Fibroblast of lung (primary cell): ENCODE measurements at regions not wholly inside any gene's neighbourhood (a gene's known extent, or its start where the extent isn't known, plus 50 kb on each side); places are given as distances from the start of the nearest gene placed in this dataset.

Experiments used
- DNase-seq, 2 donors: peaks; one replicate each; pipeline versions ENCODE4 v3.0.0 to v3.0.0-alpha.2; 2010; ENCODE audit warnings: low read depth in 2 of 2
- H2AFZ ChIP-seq: 2 replicates; pipeline ENCODE4 v1.5.1; 2012; ENCODE audit warnings: low read length, control low read depth, inconsistent platforms
- H3K27ac ChIP-seq: 2 replicates; pipeline ENCODE4 v1.5.1; 2011; ENCODE audit warnings: low read length, control low read depth; ENCODE audit not compliant: insufficient read depth
- H3K27me3 ChIP-seq: 2 replicates; pipeline ENCODE4 v1.5.1; 2011; ENCODE audit warnings: mild to moderate bottlenecking, low read length; ENCODE audit not compliant: control insufficient read depth, insufficient read depth
- H3K36me3 ChIP-seq: 2 replicates; pipeline ENCODE4 v1.5.1; 2011; ENCODE audit warnings: low read length; ENCODE audit not compliant: control insufficient read depth, insufficient read depth
- H3K4me1 ChIP-seq: 2 replicates; pipeline ENCODE4 v1.5.1; 2011; ENCODE audit warnings: low read length; ENCODE audit not compliant: control insufficient read depth, insufficient read depth; ENCODE audit errors: extremely low read depth
- H3K4me2 ChIP-seq: 2 replicates; pipeline ENCODE4 v1.5.1; 2011; ENCODE audit warnings: low read length, control low read depth; ENCODE audit not compliant: insufficient read depth; ENCODE audit errors: extremely low read depth
- H3K4me3 ChIP-seq, 4 experiments: fragments of 200-600 bp in 1 of 4; sonication (generic) in 1 of 4; replicated peaks in 1 of 4; 2 replicates each; pipeline ENCODE4 v1.5.1; 2011 to 2016; ENCODE audit warnings: low read length in 4 of 4, low read depth in 3 of 4, mild to moderate bottlenecking in 3 of 4, control low read depth in 2 of 4, inconsistent platforms in 1 of 4, mixed read lengths in 1 of 4; ENCODE audit not compliant: insufficient read depth in 1 of 4; ENCODE audit errors: control extremely low read depth in 1 of 4
- H3K79me2 ChIP-seq: 2 replicates; pipeline ENCODE4 v1.5.1; 2012; ENCODE audit warnings: mild to moderate bottlenecking, low read length, inconsistent platforms; ENCODE audit not compliant: control insufficient read depth, insufficient read depth
- H3K9ac ChIP-seq: 2 replicates; pipeline ENCODE4 v1.5.1; 2011; ENCODE audit warnings: mild to moderate bottlenecking, low read length, control low read depth; ENCODE audit not compliant: insufficient read depth
- H3K9me3 ChIP-seq: 2 replicates; pipeline ENCODE4 v1.5.1; 2012; ENCODE audit warnings: low read depth, low read length; ENCODE audit not compliant: control insufficient read depth, insufficient read depth
- H4K20me1 ChIP-seq: 2 replicates; pipeline ENCODE4 v1.5.1; 2011; ENCODE audit warnings: low read length; ENCODE audit not compliant: control insufficient read depth, insufficient read depth; ENCODE audit errors: extremely low read depth
- CTCF ChIP-seq, 2 donors: IDR thresholded peaks in 1 of 2; conservative IDR thresholded peaks in 1 of 2; 1 replicate in 1 of 2; 2 replicates in 1 of 2; pipeline ENCODE4 v1.5.1; 2011 to 2012; ENCODE audit warnings: low read length in 2 of 2, control low read depth in 1 of 2, inconsistent platforms in 1 of 2, low read depth in 1 of 2, mild to moderate bottlenecking in 1 of 2
- EZH2 ChIP-seq: IDR thresholded peaks from 2 replicates; pipeline ENCODE4 v1.5.1; 2012; ENCODE audit warnings: low read length, control low read depth, mild to moderate bottlenecking; ENCODE audit errors: missing control alignments

- Histone ChIP-seq H3K9ac (no peak overlapping the region), H3K36me3 (no peaks in the 10 kb centered on the region), H3K4me3 (no peak overlapping the region), H3K79me2 (no peaks in the 10 kb centered on the region), H3K27me3 (no peaks in the 10 kb centered on the region), H3K27ac (no peak overlapping the region), H3K4me1 (no peaks in the 10 kb centered on the region), H2AFZ (no peak overlapping the region), H4K20me1 (no peaks in the 10 kb centered on the region), H3K4me2 (no peak overlapping the region), H3K9me3 (no peaks in the 10 kb centered on the region)
- no peak for DNase-seq
- no peak for TF ChIP-seq EZH2
- no peak for TF ChIP-seq CTCF (conservative IDR thresholded peaks at IDR 0.05 in 1 of 2, IDR thresholded peaks at IDR 0.05 in 1 of 2; ENCODE audit: low read depth in 1 of 2, low read length in 2 of 2)
Observed at GRCh38 chr2:19207452-19207851, 151.0 kb downstream of the OSR1 start.

GRCh38 chr2:19205983-19206533 lies 152.4 kb downstream of the OSR1 start:
- H3K27ac ChIP-seq = no peak overlapping the region
- no peaks in the 10 kb centered on the region for H3K79me2 ChIP-seq
- H3K4me3 ChIP-seq = no peak overlapping the region
- no peak for DNase-seq
- TF ChIP-seq EZH2 = no peak
- H3K4me1 ChIP-seq = no peaks in the 10 kb centered on the region
- no peaks in the 10 kb centered on the region for H4K20me1 ChIP-seq
- H3K36me3 ChIP-seq = no peaks in the 10 kb centered on the region
- no peak overlapping the region for H3K9ac ChIP-seq
- H3K27me3 ChIP-seq = no peaks in the 10 kb centered on the region
- H3K9me3 ChIP-seq = no peaks in the 10 kb centered on the region
- H3K4me2 ChIP-seq = no peak overlapping the region
- no peak overlapping the region for H2AFZ ChIP-seq

GRCh38 chr2:19203866-19204265 lies 154.6 kb downstream of the OSR1 start:
- no peaks in the 10 kb centered on the region for H3K36me3 ChIP-seq
- H3K27me3 ChIP-seq = no peaks in the 10 kb centered on the region
- TF ChIP-seq CTCF (conservative IDR thresholded peaks at IDR 0.05 in 1 of 2, IDR thresholded peaks at IDR 0.05 in 1 of 2; ENCODE audit: low read depth in 1 of 2, low read length in 2 of 2) = no peak
- TF ChIP-seq EZH2 = no peak
- no peaks in the 10 kb centered on the region for H4K20me1 ChIP-seq
- no peaks in the 10 kb centered on the region for H3K9me3 ChIP-seq
- H3K4me3 ChIP-seq = no peak overlapping the region
- H3K9ac ChIP-seq = no peak overlapping the region
- no peaks in the 10 kb centered on the region for H3K4me1 ChIP-seq
- no peak overlapping the region for H3K4me2 ChIP-seq
- H3K79me2 ChIP-seq = no peaks in the 10 kb centered on the region
- no peak overlapping the region for H2AFZ ChIP-seq
- DNase-seq = no peak
- no peak overlapping the region for H3K27ac ChIP-seq
